ENCODE measurements at regions not wholly inside any gene's neighbourhood (a gene's known extent, or its start where the extent isn't known, plus 50 kb on each side); places are given as distances from the start of the nearest gene placed in this dataset.

- TF ChIP-seq CTCF (optimal IDR thresholded peaks at IDR 0.05 in 1 of 3, IDR thresholded peaks at IDR 0.05 in 1 of 3, conservative IDR thresholded peaks at IDR 0.05 in 1 of 3; ENCODE audit: extremely low read depth in 1 of 3, insufficient read depth in 2 of 3, low read length in 3 of 3) = no peak
- no peak for TF ChIP-seq EZH2 (IDR thresholded peaks at IDR 0.05; ENCODE audit: low read length)
- Histone ChIP-seq H3K9me3 (ENCODE audit: control insufficient read depth, low read depth, low read length) (no peaks in the 10 kb centered on the region), H3K79me2 (ENCODE audit: control insufficient read depth, insufficient read depth, low read length) (no peaks in the 10 kb centered on the region), H3K9ac (ENCODE audit: control insufficient read depth, extremely low read depth, insufficient read depth, low read length) (no peak overlapping the region), H4K20me1 (ENCODE audit: control insufficient read depth, extremely low read depth, insufficient read depth, low read length) (no peaks in the 10 kb centered on the region), H3K4me2 (ENCODE audit: control insufficient read depth, extremely low read depth, insufficient read depth, low read depth, low read length) (no peak overlapping the region), H3K4me3 (ENCODE audit: control insufficient read depth in 2 of 3, extremely low read depth in 1 of 3, insufficient read depth in 2 of 3, low read depth in 1 of 3, low read length in 3 of 3) (no peak overlapping the region), H3K27ac (ENCODE audit: control insufficient read depth, insufficient read depth, low read length) (no peak overlapping the region), H3K27me3 (ENCODE audit: control insufficient read depth, extremely low read depth, insufficient read depth, low read length) (no peaks in the 10 kb centered on the region), H2AFZ (ENCODE audit: control insufficient read depth, low read length) (no peak overlapping the region), H3K4me1 (ENCODE audit: control insufficient read depth, extremely low read depth, insufficient read depth, low read length) (no peaks in the 10 kb centered on the region), H3K36me3 (ENCODE audit: control insufficient read depth in 2 of 2, extremely low read depth in 1 of 2, insufficient read depth in 2 of 2, low read length in 2 of 2) (no peaks in the 10 kb centered on the region), H3K9me1 (ENCODE audit: control insufficient read depth, extremely low read depth, insufficient read depth, low read length) (no peaks in the 10 kb centered on the region)
- dilution Hi-C loops (cut with MboI; ENCODE audit: extremely low pct_ligation_motif_present, low sequenced_read_pairs) = no loop called here
- no peak for FAIRE-seq
- DNase-seq (ENCODE audit: low read depth, low spot score) = no peak
Observed at GRCh38 chr2:129894616-129895015, 84.8 kb upstream of the RAB6C start.

GRCh38 chr2:129895061-129895460 lies 84.4 kb upstream of the RAB6C start:
- Histone ChIP-seq H2AFZ (ENCODE audit: control insufficient read depth, low read length) (no peak overlapping the region), H3K9me3 (ENCODE audit: control insufficient read depth, low read depth, low read length) (no peaks in the 10 kb centered on the region), H3K4me3 (ENCODE audit: control insufficient read depth in 2 of 3, extremely low read depth in 1 of 3, insufficient read depth in 2 of 3, low read depth in 1 of 3, low read length in 3 of 3) (no peak overlapping the region), H3K9me1 (ENCODE audit: control insufficient read depth, extremely low read depth, insufficient read depth, low read length) (no peaks in the 10 kb centered on the region), H3K36me3 (ENCODE audit: control insufficient read depth in 2 of 2, extremely low read depth in 1 of 2, insufficient read depth in 2 of 2, low read length in 2 of 2) (no peaks in the 10 kb centered on the region), H3K27ac (ENCODE audit: control insufficient read depth, insufficient read depth, low read length) (no peak overlapping the region), H3K27me3 (ENCODE audit: control insufficient read depth, extremely low read depth, insufficient read depth, low read length) (no peaks in the 10 kb centered on the region), H4K20me1 (ENCODE audit: control insufficient read depth, extremely low read depth, insufficient read depth, low read length) (no peaks in the 10 kb centered on the region), H3K4me1 (ENCODE audit: control insufficient read depth, extremely low read depth, insufficient read depth, low read length) (no peaks in the 10 kb centered on the region), H3K4me2 (ENCODE audit: control insufficient read depth, extremely low read depth, insufficient read depth, low read depth, low read length) (no peak overlapping the region), H3K79me2 (ENCODE audit: control insufficient read depth, insufficient read depth, low read length) (no peaks in the 10 kb centered on the region), H3K9ac (ENCODE audit: control insufficient read depth, extremely low read depth, insufficient read depth, low read length) (no peak overlapping the region)
- FAIRE-seq (no peak), DNase-seq (ENCODE audit: low read depth, low spot score) (no peak)
- dilution Hi-C loops (cut with MboI; ENCODE audit: extremely low pct_ligation_motif_present, low sequenced_read_pairs) = no loop called here
- TF ChIP-seq EZH2 (IDR thresholded peaks at IDR 0.05; ENCODE audit: low read length) (no peak), CTCF (optimal IDR thresholded peaks at IDR 0.05 in 1 of 3, IDR thresholded peaks at IDR 0.05 in 1 of 3, conservative IDR thresholded peaks at IDR 0.05 in 1 of 3; ENCODE audit: extremely low read depth in 1 of 3, insufficient read depth in 2 of 3, low read length in 3 of 3) (no peak)
